Body of pancreas (tissue), 4 donors: ENCODE measurements at regions not wholly inside any gene's neighbourhood (a gene's known extent, or its start where the extent isn't known, plus 50 kb on each side); places are given as distances from the start of the nearest gene placed in this dataset.

Experiments
- ATAC-seq: fragments of 150-250 bp; one replicate; pipeline ENCODE4 v1.9.1; 2016
- DNase-seq, 4 donors: peaks; one replicate each; pipeline ENCODE4 v3.0.0-alpha.2; 2019
- H3K27ac ChIP-seq, 4 donors: fragments of 200-600 bp; sonication (generic); 1 replicate in 3 of 4; 2 replicates in 1 of 4; pipeline versions ENCODE4 v1.5.1 to v1.6.1; 2016 to 2019; ENCODE audit warnings: mild to moderate bottlenecking in 1 of 4, mixed read lengths in 1 of 4, moderate library complexity in 1 of 4
- H3K27me3 ChIP-seq, 2 donors: fragments of 200-600 bp; sonication (generic); one replicate each; pipeline ENCODE4 v1.6.0; 2016; ENCODE audit warnings: mild to moderate bottlenecking in 1 of 2
- H3K36me3 ChIP-seq, 2 donors: fragments of 200-600 bp; sonication (generic); replicated peaks in 1 of 2; 2 replicates each; pipeline ENCODE4 v1.5.1; 2016; ENCODE audit warnings: low read depth in 2 of 2; ENCODE audit not compliant: insufficient read depth in 1 of 2
- H3K4me1 ChIP-seq: fragments of 200-600 bp; sonication (generic); one replicate; pipeline ENCODE4 v1.6.0; 2016
- H3K4me3 ChIP-seq, 2 donors: fragments of 200-600 bp; sonication (generic); 1 replicate in 1 of 2; 2 replicates in 1 of 2; pipeline ENCODE4 v1.5.1; 2016 to 2019
- H3K9me3 ChIP-seq, 3 donors: fragments of 200-600 bp; sonication (generic); 1 replicate in 2 of 3; 2 replicates in 1 of 3; pipeline ENCODE4 v1.5.1; 2016
- CTCF ChIP-seq, 7 experiments: fragments of 450-650 bp in 4 of 7; fragments of 200-600 bp in 3 of 7; sonication (generic) in 3 of 7; IDR thresholded peaks; one replicate each; pipeline ENCODE4 v1.5.1; 2016 to 2019; ENCODE audit warnings: antibody characterized with exemption in 7 of 7
- POLR2A ChIP-seq, 3 donors: fragments of 450-650 bp; IDR thresholded peaks; one replicate each; pipeline ENCODE4 v1.6.1; 2016; ENCODE audit warnings: antibody characterized with exemption in 3 of 3, mild to moderate bottlenecking in 2 of 3
- WGBS, 2 donors: methylation state at CpG; one replicate each; pipeline ENCODE4 v1.1.5; 2017; 5-methylcytosine and 5-hydroxymethylcytosine counted together
- intact Hi-C: fragments of 100-400 bp; cut with DNase I; formaldehyde crosslinking; loops from one replicate; pipeline ENCODE4 v1.15.1; 2023

DNA sequence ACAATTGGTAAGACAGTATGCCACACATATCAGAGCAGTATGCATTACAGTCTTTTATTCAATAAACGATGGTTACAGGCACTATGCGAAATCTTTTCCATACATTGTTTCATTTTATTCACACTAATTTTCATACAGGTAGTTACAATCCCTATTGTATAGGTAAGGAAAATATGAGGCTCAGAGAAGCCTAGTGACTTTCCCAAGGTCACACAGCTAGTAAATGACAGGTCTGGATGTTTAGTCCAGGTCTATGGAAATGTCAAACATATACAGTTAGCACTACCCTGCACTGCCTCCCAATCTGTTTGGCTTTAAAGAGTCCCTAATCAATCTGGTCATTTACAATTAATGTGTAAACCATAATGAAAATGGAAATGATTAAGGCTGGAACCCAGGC is 372.2 kb downstream of the MTX2 start:
- Histone ChIP-seq H3K4me1 (peaks cover 8% of the 10 kb centered on the region), H3K27me3 (peaks cover 0 to 21% of the 10 kb centered on the region in 2 donors), H3K36me3 (no peaks in the 10 kb centered on the region), H3K9me3 (no peaks in the 10 kb centered on the region), H3K27ac (no peak overlapping the region), H3K4me3 (no peak overlapping the region)
- TF ChIP-seq CTCF (IDR thresholded peaks at IDR 0.05) (no peak), POLR2A (IDR thresholded peaks at IDR 0.05) (no peak)
- intact Hi-C loops = loop anchor here (5.0 kb wide), 1 partner anchor 514 kb away; the partner anchor contains the start of gene HOXD8
- DNase-seq (no peak), ATAC-seq (no peak)
- WGBS, 2 donors = 66 to 78% methylated on average over 2 of the region's 2 CpGs

GRCh38 chr2:176642074-176642473 is 372.8 kb downstream of the MTX2 start:
- intact Hi-C loops = loop anchor here (5.0 kb wide), 1 partner anchor 515 kb away; the partner anchor contains the start of gene HOXD8
- no peaks in the 10 kb centered on the region for H3K9me3 ChIP-seq
- no peak for ATAC-seq
- H3K36me3 ChIP-seq = no peaks in the 10 kb centered on the region
- peaks cover 0 to 15% of the 10 kb centered on the region in 2 donors for H3K27me3 ChIP-seq
- H3K4me1 ChIP-seq = peaks cover 8% of the 10 kb centered on the region
- WGBS, 2 donors = 30 to 32% methylated on average over 4 of the region's 4 CpGs
- DNase-seq = no peak
- TF ChIP-seq POLR2A (IDR thresholded peaks at IDR 0.05) = no peak
- no peak for TF ChIP-seq CTCF (IDR thresholded peaks at IDR 0.05)
- no peak overlapping the region for H3K27ac ChIP-seq
- no peak overlapping the region for H3K4me3 ChIP-seq

DNA sequence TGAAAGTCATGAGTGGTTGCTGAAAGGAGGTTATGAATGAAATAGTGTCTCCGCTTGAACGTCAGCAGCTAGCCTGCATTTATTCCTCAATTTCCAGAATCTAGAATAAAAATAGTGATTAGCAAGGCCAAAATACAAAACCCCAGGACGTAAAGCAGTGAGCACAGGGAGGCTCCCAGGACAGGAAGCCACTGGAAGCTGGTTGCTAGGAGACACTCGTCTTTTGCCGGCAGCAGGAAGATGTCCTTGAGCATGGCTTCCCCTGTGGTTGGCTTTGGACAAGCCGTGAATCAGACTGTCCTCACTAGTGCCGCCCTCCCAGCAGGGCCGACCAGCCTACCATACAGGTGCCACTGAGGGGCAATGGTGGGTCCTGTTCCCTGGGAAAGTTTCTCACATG is 374.4 kb downstream of the MTX2 start:
- Histone ChIP-seq H3K4me1 (no peaks in the 10 kb centered on the region), H3K36me3 (no peaks in the 10 kb centered on the region), H3K4me3 (no peak overlapping the region), H3K9me3 (no peaks in the 10 kb centered on the region), H3K27ac (no peak overlapping the region), H3K27me3 (no peaks in the 10 kb centered on the region)
- TF ChIP-seq POLR2A (IDR thresholded peaks at IDR 0.05) (no peak), CTCF (IDR thresholded peaks at IDR 0.05) (no peak)
- DNase-seq = peak in 2 of 4 donors; percentile 7 to 16
- peak; percentile 40 for ATAC-seq
- WGBS, 2 donors = 39 to 46% methylated on average over 8 of the region's 8 CpGs
- intact Hi-C loops = loop anchor here (5.0 kb wide), 1 partner anchor 516 kb away; the partner anchor contains the start of gene HOXD8

GRCh38 chr2:176645494-176645893 is 376.3 kb downstream of the MTX2 start:
- Histone ChIP-seq H3K4me1 (no peaks in the 10 kb centered on the region), H3K9me3 (no peaks in the 10 kb centered on the region), H3K36me3 (no peaks in the 10 kb centered on the region), H3K27me3 (no peaks in the 10 kb centered on the region), H3K27ac (no peak overlapping the region), H3K4me3 (no peak overlapping the region)
- ATAC-seq (no peak), DNase-seq (no peak)
- intact Hi-C loops = no loop called here
- no peak for TF ChIP-seq POLR2A (IDR thresholded peaks at IDR 0.05)
- TF ChIP-seq CTCF (IDR thresholded peaks at IDR 0.05) = no peak
- WGBS, 2 donors = 89 to 90% methylated on average over 3 of the region's 3 CpGs

DNA sequence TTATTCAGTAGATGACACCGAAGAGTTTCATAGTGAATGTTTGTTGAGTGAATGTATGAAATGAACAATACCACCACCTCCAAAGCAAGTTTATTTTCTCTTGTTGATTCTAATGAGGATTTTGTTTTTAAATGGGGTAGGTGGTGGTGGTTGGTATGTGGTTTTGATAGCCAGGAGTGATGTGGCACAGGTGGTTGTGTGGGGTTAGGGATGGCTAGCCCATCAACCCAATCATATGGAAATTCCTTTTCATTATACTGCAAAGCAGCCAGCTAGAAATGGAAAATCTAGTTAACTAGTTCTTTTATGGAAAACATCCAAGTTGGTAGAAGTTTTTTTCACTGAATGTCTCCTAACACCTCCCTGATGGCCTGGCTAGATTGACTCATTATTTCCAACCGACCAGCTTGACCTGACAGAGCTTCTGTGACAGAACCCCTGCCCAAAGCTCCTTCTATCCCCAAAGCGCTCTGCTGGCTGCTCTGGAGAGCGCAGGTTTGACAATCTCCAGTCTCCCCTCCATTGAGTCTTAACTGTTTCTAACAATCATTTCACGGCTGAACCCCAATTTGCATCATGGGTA is 376.9 kb downstream of the MTX2 start:
- Histone ChIP-seq H3K36me3 (no peaks in the 10 kb centered on the region), H3K4me3 (no peak overlapping the region), H3K9me3 (no peaks in the 10 kb centered on the region), H3K27me3 (no peaks in the 10 kb centered on the region), H3K4me1 (no peaks in the 10 kb centered on the region), H3K27ac (no peak overlapping the region)
- TF ChIP-seq CTCF (IDR thresholded peaks at IDR 0.05) (no peak), POLR2A (IDR thresholded peaks at IDR 0.05) (no peak)
- intact Hi-C loops = no loop called here
- no peak for ATAC-seq
- 77 to 80% methylated on average over 5 of the region's 5 CpGs for WGBS, 2 donors
- DNase-seq = no peak
